CD14-positive monocyte (primary cell): ENCODE measurements at regions not wholly inside any gene's neighbourhood (a gene's known extent, or its start where the extent isn't known, plus 50 kb on each side); places are given as distances from the start of the nearest gene placed in this dataset.

Source experiments
- DNase-seq, 3 donors: peaks; one replicate each; pipeline ENCODE4 v3.0.0-alpha.2; 2011 to 2022
- H2AFZ ChIP-seq: 2 replicates; pipeline ENCODE4 v1.6.0; 2012; ENCODE audit warnings: mild to moderate bottlenecking, low read depth, low read length, inconsistent platforms; ENCODE audit not compliant: insufficient read depth, poor library complexity, severe bottlenecking
- H3K27ac ChIP-seq, 2 donors: 1 replicate in 1 of 2; 2 replicates in 1 of 2; pipeline ENCODE4 v1.5.1; 2012 to 2013; ENCODE audit warnings: low read length in 2 of 2, control low read depth in 1 of 2, inconsistent platforms in 1 of 2, low read depth in 1 of 2, mild to moderate bottlenecking in 1 of 2
- H3K27me3 ChIP-seq, 2 donors: one replicate each; pipeline versions ENCODE4 v1.6.0 to v1.6.1; 2011 to 2013; ENCODE audit warnings: low read length in 2 of 2; ENCODE audit not compliant: control insufficient read depth in 2 of 2, insufficient read depth in 2 of 2
- H3K36me3 ChIP-seq, 2 donors: replicated peaks in 1 of 2; 1 replicate in 1 of 2; 2 replicates in 1 of 2; pipeline versions ENCODE4 v1.5.1 to v1.6.1; 2012 to 2013; ENCODE audit warnings: low read length in 2 of 2, control low read depth in 1 of 2, inconsistent platforms in 1 of 2, mild to moderate bottlenecking in 1 of 2; ENCODE audit not compliant: insufficient read depth in 2 of 2, control insufficient read depth in 1 of 2
- H3K4me1 ChIP-seq, 2 donors: 1 replicate in 1 of 2; 2 replicates in 1 of 2; pipeline versions ENCODE4 v1.5.1 to v1.6.1; 2012 to 2013; ENCODE audit warnings: low read length in 2 of 2, control low read depth in 1 of 2, inconsistent platforms in 1 of 2, mild to moderate bottlenecking in 1 of 2, moderate library complexity in 1 of 2; ENCODE audit not compliant: insufficient read depth in 2 of 2, control insufficient read depth in 1 of 2
- H3K4me2 ChIP-seq: replicated peaks from 2 replicates; pipeline ENCODE3; 2012; ENCODE audit warnings: low read length, moderate library complexity, mild to moderate bottlenecking; ENCODE audit not compliant: poor library complexity, severe bottlenecking; ENCODE audit errors: extremely low read depth
- H3K4me3 ChIP-seq, 3 experiments: fragments of 200-600 bp in 1 of 3; sonication (generic) in 1 of 3; replicated peaks in 1 of 3; 1 replicate in 2 of 3; 2 replicates in 1 of 3; pipeline ENCODE4 v1.5.1; 2011 to 2013; ENCODE audit warnings: low read length in 3 of 3, mild to moderate bottlenecking in 3 of 3, control low read depth in 2 of 3, low read depth in 2 of 3, inconsistent platforms in 1 of 3, moderate library complexity in 1 of 3
- H3K79me2 ChIP-seq: 2 replicates; pipeline ENCODE4 v1.6.0; 2012; ENCODE audit warnings: mild to moderate bottlenecking, control low read depth, inconsistent platforms, low read length, moderate library complexity; ENCODE audit not compliant: insufficient read depth
- H3K9ac ChIP-seq: 2 replicates; pipeline ENCODE4 v1.6.0; 2017; ENCODE audit warnings: low read length, mild to moderate bottlenecking; ENCODE audit not compliant: insufficient read depth, poor library complexity, severe bottlenecking
- H3K9me3 ChIP-seq, 2 donors: replicated peaks in 1 of 2; 1 replicate in 1 of 2; 2 replicates in 1 of 2; pipeline versions ENCODE4 v1.5.1 to v1.6.1; 2012 to 2013; ENCODE audit warnings: low read length in 2 of 2, control low read depth in 1 of 2; ENCODE audit not compliant: control insufficient read depth in 1 of 2, insufficient read depth in 1 of 2
- H4K20me1 ChIP-seq: 2 replicates; pipeline ENCODE4 v1.6.0; 2012; ENCODE audit warnings: mild to moderate bottlenecking, low read length, control low read depth, moderate library complexity; ENCODE audit not compliant: insufficient read depth
- H3K27ac Mint-ChIP-seq, 7 donors: one replicate each; pipeline ENCODE4 v1.8.0; 2020; ENCODE audit warnings: mild to moderate bottlenecking in 7 of 7, mixed read lengths in 7 of 7, moderate library complexity in 6 of 7, inconsistent platforms in 2 of 7
- H3K27me3 Mint-ChIP-seq, 3 donors: one replicate each; pipeline ENCODE4 v1.8.0; 2021 to 2022; ENCODE audit warnings: low read depth in 3 of 3, mild to moderate bottlenecking in 3 of 3, mixed read lengths in 3 of 3, moderate library complexity in 3 of 3, inconsistent platforms in 1 of 3
- H3K36me3 Mint-ChIP-seq, 2 donors: one replicate each; pipeline ENCODE4 v1.8.0; 2020; ENCODE audit warnings: mixed read lengths in 2 of 2, inconsistent platforms in 1 of 2, mild to moderate bottlenecking in 1 of 2
- H3K4me1 Mint-ChIP-seq: one replicate; pipeline ENCODE4 v1.8.0; 2020; ENCODE audit warnings: mild to moderate bottlenecking, mixed read lengths
- H3K4me3 Mint-ChIP-seq, 2 donors: one replicate each; pipeline ENCODE4 v1.8.0; 2020; ENCODE audit warnings: mild to moderate bottlenecking in 2 of 2, mixed read lengths in 2 of 2, moderate library complexity in 1 of 2
- H3K9me3 Mint-ChIP-seq, 7 donors: one replicate each; pipeline ENCODE4 v1.8.0; 2020 to 2022; ENCODE audit warnings: mixed read lengths in 7 of 7, mild to moderate bottlenecking in 6 of 7, moderate library complexity in 6 of 7, inconsistent platforms in 2 of 7
- WGBS: methylation state at CpG from one replicate; pipeline ENCODE4 v1.1.5; 2013; ENCODE audit warnings: missing lambda C conversion rate; ENCODE audit not compliant: insufficient coverage; 5-methylcytosine and 5-hydroxymethylcytosine counted together
- intact Hi-C, 2 donors: fragments of 100-400 bp; cut with micrococcal nuclease; formaldehyde crosslinking; loops; one replicate each; pipeline versions ENCODE4 v1.15.0 to v1.15.1; 2023
- TF ChIP-seq, protein P1 (sequence below): fragments of 200-600 bp; IDR thresholded peaks from one replicate; pipeline ENCODE4 v1.8.0; 2022; ENCODE audit warnings: antibody characterized with exemption, mild to moderate bottlenecking

DNA sequence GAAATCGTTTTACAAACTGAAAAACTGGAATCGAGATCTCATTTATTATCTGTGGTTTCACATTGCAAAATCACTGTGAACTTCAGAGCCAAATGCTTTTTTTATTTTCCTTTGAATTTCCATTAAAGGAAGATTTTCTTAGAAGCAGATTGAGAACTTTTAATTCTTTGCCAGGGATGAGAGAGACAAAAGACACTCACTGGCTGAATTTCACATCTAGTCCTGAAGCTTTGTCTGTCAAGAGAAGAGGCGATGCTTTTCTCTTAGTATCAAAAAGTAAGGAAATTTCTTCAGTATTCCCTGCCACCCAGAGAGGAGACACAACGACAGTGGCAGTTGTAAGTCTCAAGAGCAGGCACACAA lies 141.8 kb downstream of the TMEM200A start:
- H3K9me3 Mint-ChIP-seq = peaks cover 4 to 14% (median 5%) of the 10 kb centered on the region in 7 donors
- Histone ChIP-seq H4K20me1 (no peaks in the 10 kb centered on the region), H3K4me2 (no peak overlapping the region), H3K4me3 (no peak overlapping the region), H3K9me3 (peaks cover 5 to 7% of the 10 kb centered on the region in 2 donors), H3K27ac (no peak overlapping the region), H3K36me3 (no peaks in the 10 kb centered on the region), H3K27me3 (no peaks in the 10 kb centered on the region), H3K4me1 (no peaks in the 10 kb centered on the region), H2AFZ (no peak overlapping the region), H3K79me2 (no peaks in the 10 kb centered on the region), H3K9ac (no peak overlapping the region)
- no peaks in the 10 kb centered on the region for H3K27me3 Mint-ChIP-seq
- no peaks in the 10 kb centered on the region for H3K4me1 Mint-ChIP-seq
- H3K36me3 Mint-ChIP-seq = no peaks in the 10 kb centered on the region
- no CpG with 5 or more reads among the region's 4 CpGs for whole genome bisulfite sequencing
- intact Hi-C loops = no loop called here
- no peak overlapping the region for H3K27ac Mint-ChIP-seq
- TF ChIP-seq, protein P1, sequence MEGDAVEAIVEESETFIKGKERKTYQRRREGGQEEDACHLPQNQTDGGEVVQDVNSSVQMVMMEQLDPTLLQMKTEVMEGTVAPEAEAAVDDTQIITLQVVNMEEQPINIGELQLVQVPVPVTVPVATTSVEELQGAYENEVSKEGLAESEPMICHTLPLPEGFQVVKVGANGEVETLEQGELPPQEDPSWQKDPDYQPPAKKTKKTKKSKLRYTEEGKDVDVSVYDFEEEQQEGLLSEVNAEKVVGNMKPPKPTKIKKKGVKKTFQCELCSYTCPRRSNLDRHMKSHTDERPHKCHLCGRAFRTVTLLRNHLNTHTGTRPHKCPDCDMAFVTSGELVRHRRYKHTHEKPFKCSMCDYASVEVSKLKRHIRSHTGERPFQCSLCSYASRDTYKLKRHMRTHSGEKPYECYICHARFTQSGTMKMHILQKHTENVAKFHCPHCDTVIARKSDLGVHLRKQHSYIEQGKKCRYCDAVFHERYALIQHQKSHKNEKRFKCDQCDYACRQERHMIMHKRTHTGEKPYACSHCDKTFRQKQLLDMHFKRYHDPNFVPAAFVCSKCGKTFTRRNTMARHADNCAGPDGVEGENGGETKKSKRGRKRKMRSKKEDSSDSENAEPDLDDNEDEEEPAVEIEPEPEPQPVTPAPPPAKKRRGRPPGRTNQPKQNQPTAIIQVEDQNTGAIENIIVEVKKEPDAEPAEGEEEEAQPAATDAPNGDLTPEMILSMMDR = no peak
- no peak for DNase-seq
- H3K4me3 Mint-ChIP-seq = no peak overlapping the region

DNA sequence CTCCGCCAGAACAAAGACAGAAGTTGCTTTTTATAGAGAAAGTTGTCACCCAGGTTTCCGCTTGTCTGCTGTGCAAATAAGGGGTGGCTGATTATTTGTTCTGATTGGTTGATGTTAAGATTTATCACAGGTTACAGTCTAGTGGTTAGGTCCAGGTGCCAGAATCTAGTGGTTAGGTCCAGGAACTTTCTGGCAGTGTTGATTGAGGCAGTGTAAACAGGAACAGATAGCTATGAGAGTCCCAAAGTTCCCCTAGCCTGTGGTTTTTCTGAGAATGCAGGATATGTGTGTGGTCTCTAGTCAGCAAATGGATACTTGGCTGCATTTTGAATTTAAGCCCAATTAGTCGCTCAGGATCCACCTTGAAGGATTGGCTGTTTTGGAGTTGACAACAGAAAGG lies 148.0 kb downstream of the TMEM200A start:
- H3K36me3 ChIP-seq = no peaks in the 10 kb centered on the region
- no peak overlapping the region for H3K4me3 ChIP-seq
- H2AFZ ChIP-seq = no peak overlapping the region
- H3K27ac ChIP-seq = no peak overlapping the region
- TF ChIP-seq, protein P1 = no peak
- H3K9me3 ChIP-seq = peaks cover 5 to 7% of the 10 kb centered on the region in 2 donors
- DNase-seq = no peak
- no peak overlapping the region for H3K9ac ChIP-seq
- Mint-ChIP-seq H3K27ac (no peak overlapping the region), H3K4me3 (no peak overlapping the region), H3K9me3 (peaks cover 2 to 13% (median 11%) of the 10 kb centered on the region in 7 donors), H3K4me1 (peaks cover 4% of the 10 kb centered on the region), H3K36me3 (no peaks in the 10 kb centered on the region), H3K27me3 (no peaks in the 10 kb centered on the region)
- H3K79me2 ChIP-seq = no peaks in the 10 kb centered on the region
- H3K4me1 ChIP-seq = no peaks in the 10 kb centered on the region
- WGBS = 0% methylated on average over 2 of the region's 3 CpGs
- H4K20me1 ChIP-seq = no peaks in the 10 kb centered on the region
- no peaks in the 10 kb centered on the region for H3K27me3 ChIP-seq
- intact Hi-C loops = no loop called here
- no peak overlapping the region for H3K4me2 ChIP-seq
